DOHH2 (cell line): ENCODE measurements at regions not wholly inside any gene's neighbourhood (a gene's known extent, or its start where the extent isn't known, plus 50 kb on each side); places are given as distances from the start of the nearest gene placed in this dataset.

ENCODE experiments used
- H3F3A ChIP-seq: fragments of 200-600 bp; sonication (generic), shearing (Covaris generic); 2 replicates; pipeline ENCODE4 v1.6.0; 2016; ENCODE audit warnings: antibody characterized with exemption, mild to moderate bottlenecking; ENCODE audit not compliant: control insufficient read depth, insufficient read depth
- H3K27ac ChIP-seq: fragments of 200-600 bp; sonication (generic); 2 replicates; pipeline ENCODE4 v1.5.1; 2014; ENCODE audit warnings: low read depth, mild to moderate bottlenecking, low read length, moderate library complexity
- H3K27me3 ChIP-seq: fragments of 200-600 bp; sonication (generic); 2 replicates; pipeline ENCODE4 v1.6.1; 2014; ENCODE audit warnings: mild to moderate bottlenecking, low read length, mixed read lengths; ENCODE audit not compliant: control insufficient read depth
- H3K36me3 ChIP-seq: fragments of 200-600 bp; sonication (generic); 2 replicates; pipeline ENCODE4 v1.6.1; 2014; ENCODE audit warnings: mild to moderate bottlenecking, low read length, moderate library complexity, mixed read lengths; ENCODE audit not compliant: control insufficient read depth
- H3K4me1 ChIP-seq: fragments of 200-600 bp; sonication (generic); 2 replicates; pipeline ENCODE4 v1.6.1; 2014; ENCODE audit warnings: mild to moderate bottlenecking, low read length, mixed read lengths; ENCODE audit not compliant: control insufficient read depth
- H3K4me2 ChIP-seq: fragments of 200-600 bp; sonication (generic); 2 replicates; pipeline ENCODE4 v1.6.0; 2014; ENCODE audit warnings: mild to moderate bottlenecking, low read length, moderate library complexity
- H3K4me3 ChIP-seq: fragments of 200-600 bp; sonication (generic); 2 replicates; pipeline ENCODE4 v1.5.1; 2014; ENCODE audit warnings: mild to moderate bottlenecking, low read length, mixed read lengths
- H3K79me2 ChIP-seq: fragments of 200-600 bp; sonication (generic); 2 replicates; pipeline ENCODE4 v1.6.1; 2014; ENCODE audit warnings: mild to moderate bottlenecking, low read length, mixed read lengths; ENCODE audit not compliant: control insufficient read depth
- H3K9me2 ChIP-seq: fragments of 200-600 bp; sonication (generic); replicated peaks from 2 replicates; pipeline ENCODE4 v1.6.1; 2014; ENCODE audit warnings: mild to moderate bottlenecking, low read length, mixed read lengths; ENCODE audit not compliant: control insufficient read depth
- H3K9me3 ChIP-seq: fragments of 200-600 bp; sonication (generic); 2 replicates; pipeline ENCODE4 v1.6.1; 2014; ENCODE audit warnings: antibody characterized with exemption, low read length, mixed read lengths; ENCODE audit not compliant: control insufficient read depth, insufficient read depth
- H4K20me1 ChIP-seq: fragments of 200-600 bp; sonication (generic); 2 replicates; pipeline ENCODE4 v1.6.0; 2014; ENCODE audit warnings: low read depth, mild to moderate bottlenecking, antibody characterized with exemption, low read length, moderate library complexity; ENCODE audit not compliant: control insufficient read depth, insufficient read depth
- CTCF ChIP-seq: fragments of 200-600 bp; sonication (generic); IDR thresholded peaks from one replicate; pipeline ENCODE4 v1.5.1; 2014; ENCODE audit warnings: antibody characterized with exemption, mild to moderate bottlenecking, low read depth, low read length; ENCODE audit not compliant: poor library complexity, severe bottlenecking
- EZH2phosphoT487 ChIP-seq: fragments of 200-600 bp; sonication (generic); IDR thresholded peaks from 2 replicates; pipeline ENCODE4 v1.6.1; 2017; ENCODE audit warnings: borderline replicate concordance, mild to moderate bottlenecking, antibody characterized with exemption, low read length, moderate library complexity, mixed read lengths

- Histone ChIP-seq H3K4me1 (no peaks in the 10 kb centered on the region), H3K79me2 (no peaks in the 10 kb centered on the region), H3K4me3 (no peak overlapping the region), H3F3A (no peaks in the 10 kb centered on the region), H3K9me2 (no peaks in the 10 kb centered on the region), H3K9me3 (no peaks in the 10 kb centered on the region), H3K36me3 (no peaks in the 10 kb centered on the region), H3K4me2 (no peak overlapping the region), H3K27ac (no peak overlapping the region), H4K20me1 (no peaks in the 10 kb centered on the region), H3K27me3 (no peaks in the 10 kb centered on the region)
- TF ChIP-seq CTCF = no peak
- TF ChIP-seq EZH2phosphoT487 = no peak
These were observed 509.2 kb downstream of the CETN3 start for GRCh38 chr5:89900346-89900745.

- no peaks in the 10 kb centered on the region for H4K20me1 ChIP-seq
- no peaks in the 10 kb centered on the region for H3K27me3 ChIP-seq
- no peak overlapping the region for H3K27ac ChIP-seq
- H3K79me2 ChIP-seq = no peaks in the 10 kb centered on the region
- no peak overlapping the region for H3K4me2 ChIP-seq
- H3K9me2 ChIP-seq = no peaks in the 10 kb centered on the region
- no peaks in the 10 kb centered on the region for H3K4me1 ChIP-seq
- H3K36me3 ChIP-seq = no peaks in the 10 kb centered on the region
- TF ChIP-seq EZH2phosphoT487 (no peak), CTCF (no peak)
- no peak overlapping the region for H3K4me3 ChIP-seq
- no peaks in the 10 kb centered on the region for H3F3A ChIP-seq
- H3K9me3 ChIP-seq = no peaks in the 10 kb centered on the region
These were observed 510.0 kb downstream of the CETN3 start for GRCh38 chr5:89899559-89899958.

DNA sequence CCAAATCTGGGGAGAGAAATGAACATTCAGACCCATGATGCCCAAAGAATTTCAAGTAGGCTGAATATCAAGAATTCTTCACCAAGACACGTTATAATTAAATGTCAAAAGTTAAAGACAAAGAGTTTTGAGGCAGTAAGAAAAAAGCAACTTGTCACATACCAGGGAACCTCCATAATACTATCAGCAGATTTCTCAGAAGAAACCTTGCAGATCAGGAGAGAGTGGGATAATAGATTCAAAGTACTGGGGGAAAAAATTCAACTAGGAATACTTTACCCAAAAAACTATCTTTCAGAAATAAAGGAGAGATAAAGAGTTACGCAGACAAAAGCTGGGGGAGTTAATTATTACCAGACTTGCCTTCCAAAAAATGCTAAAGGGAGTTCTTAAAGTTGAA lies 516.0 kb downstream of the CETN3 start:
- no peaks in the 10 kb centered on the region for H3K9me2 ChIP-seq
- H3K4me2 ChIP-seq = no peak overlapping the region
- no peaks in the 10 kb centered on the region for H3F3A ChIP-seq
- no peaks in the 10 kb centered on the region for H4K20me1 ChIP-seq
- H3K27ac ChIP-seq = no peak overlapping the region
- H3K36me3 ChIP-seq = no peaks in the 10 kb centered on the region
- no peaks in the 10 kb centered on the region for H3K27me3 ChIP-seq
- no peaks in the 10 kb centered on the region for H3K9me3 ChIP-seq
- H3K79me2 ChIP-seq = no peaks in the 10 kb centered on the region
- no peak overlapping the region for H3K4me3 ChIP-seq
- H3K4me1 ChIP-seq = no peaks in the 10 kb centered on the region
- TF ChIP-seq CTCF (no peak), EZH2phosphoT487 (no peak)

GRCh38 chr5:89885670-89886069 lies 523.9 kb downstream of the CETN3 start:
- Histone ChIP-seq H3K27me3 (no peaks in the 10 kb centered on the region), H3K36me3 (no peaks in the 10 kb centered on the region), H3K4me2 (no peak overlapping the region), H3F3A (no peaks in the 10 kb centered on the region), H3K79me2 (no peaks in the 10 kb centered on the region), H3K27ac (no peak overlapping the region), H3K9me2 (no peaks in the 10 kb centered on the region), H3K4me1 (no peaks in the 10 kb centered on the region), H3K9me3 (no peaks in the 10 kb centered on the region), H4K20me1 (no peaks in the 10 kb centered on the region), H3K4me3 (no peak overlapping the region)
- TF ChIP-seq CTCF (no peak), EZH2phosphoT487 (no peak)
